Upper lobe of left lung (tissue), 6 donors: ENCODE measurements at regions not wholly inside any gene's neighbourhood (a gene's known extent, or its start where the extent isn't known, plus 50 kb on each side); places are given as distances from the start of the nearest gene placed in this dataset.
A peak's percentile ranks its signal among the peaks of the same experiment; 100 is the strongest.

Experiments used
- ATAC-seq, 2 donors: fragments of 200-7000 bp; cut with Tn5 transposase; one replicate each; pipeline ENCODE4 v1.9.1; 2022; ENCODE audit warnings: mild to moderate bottlenecking in 2 of 2, moderate library complexity in 2 of 2; ENCODE audit not compliant: low FRiP score in 2 of 2
- DNase-seq, 2 donors: peaks; one replicate each; pipeline ENCODE4 v3.0.0-alpha.2; 2019 to 2020
- H3K27ac ChIP-seq, 4 donors: fragments of 200-600 bp; sonication (generic); one replicate each; pipeline ENCODE4 v1.5.1; 2016 to 2019
- H3K27me3 ChIP-seq, 4 donors: fragments of 200-600 bp; sonication (generic); one replicate each; pipeline ENCODE4 v1.5.1; 2017 to 2019
- H3K36me3 ChIP-seq, 4 donors: fragments of 200-600 bp; sonication (generic); one replicate each; pipeline ENCODE4 v1.5.1; 2016 to 2019
- H3K4me1 ChIP-seq, 4 donors: fragments of 200-600 bp; sonication (generic); one replicate each; pipeline ENCODE4 v1.5.1; 2018 to 2019
- H3K4me3 ChIP-seq, 4 donors: fragments of 200-600 bp; sonication (generic); one replicate each; pipeline ENCODE4 v1.5.1; 2017 to 2019; ENCODE audit warnings: mild to moderate bottlenecking in 2 of 4, moderate library complexity in 1 of 4
- H3K9me3 ChIP-seq, 4 donors: fragments of 200-600 bp; sonication (generic); one replicate each; pipeline ENCODE4 v1.5.1; 2018 to 2019
- CTCF ChIP-seq, 6 experiments: fragments of 450-650 bp in 4 of 6; fragments of 200-600 bp in 2 of 6; sonication (generic) in 2 of 6; IDR thresholded peaks; one replicate each; pipeline ENCODE4 v1.5.1; 2016 to 2019; ENCODE audit warnings: antibody characterized with exemption in 6 of 6
- EP300 ChIP-seq, 4 donors: sonication (generic); formaldehyde crosslinking; IDR thresholded peaks; one replicate each; pipeline ENCODE4 v1.5.1; 2017; ENCODE audit warnings: antibody characterized with exemption in 4 of 4, control low read depth in 2 of 4
- POLR2A ChIP-seq, 4 donors: fragments of 450-650 bp; IDR thresholded peaks; one replicate each; pipeline ENCODE4 v1.5.1; 2016 to 2017; ENCODE audit warnings: antibody characterized with exemption in 4 of 4, mild to moderate bottlenecking in 2 of 4
- POLR2AphosphoS5 ChIP-seq, 2 donors: sonication (generic); formaldehyde crosslinking; IDR thresholded peaks; one replicate each; pipeline ENCODE4 v1.5.1; 2017; ENCODE audit warnings: antibody characterized with exemption in 2 of 2
- WGBS, 2 donors: methylation state at CpG; one replicate each; pipeline ENCODE4 v1.1.5; 2017 to 2018; 5-methylcytosine and 5-hydroxymethylcytosine counted together
- donor health status: DM: no; HTN: no; CAD: no; lungs with moderate emphysema.
- donor health status: DM: no; HTN: yes; CAD: no; lungs with severe emphysema.

DNA sequence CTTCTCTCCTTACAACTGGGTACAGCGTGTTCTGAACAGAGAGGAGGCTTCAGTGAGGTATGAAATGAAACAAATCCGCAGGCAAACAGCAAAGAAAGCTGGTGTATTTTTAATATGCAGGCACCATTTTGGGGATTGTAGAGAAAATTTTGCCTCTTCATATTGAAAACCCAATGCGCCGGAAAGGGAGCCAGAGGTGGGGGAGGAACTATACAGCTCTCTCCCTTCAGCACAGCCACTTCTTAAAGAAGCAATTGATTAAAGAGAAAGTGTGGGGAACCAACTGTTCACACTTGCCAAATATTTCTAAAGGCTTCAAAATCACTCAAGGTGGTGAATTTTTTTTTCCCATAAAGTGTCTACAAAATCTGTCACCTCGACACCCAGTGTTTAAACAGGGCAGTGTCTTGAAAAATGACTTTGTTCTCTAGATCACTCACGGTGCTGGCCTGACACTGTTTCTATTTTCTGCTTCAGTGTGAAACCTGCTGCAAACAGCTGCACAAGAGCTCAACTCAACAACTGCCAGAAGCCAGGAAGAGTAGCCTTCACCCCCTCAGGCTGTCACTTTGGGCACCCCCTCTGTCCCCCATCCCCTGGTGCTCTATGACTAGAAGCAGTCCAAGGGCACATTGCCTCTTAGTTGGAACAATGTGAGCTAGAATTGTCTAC, 123.8 kb upstream of the CTTNBP2NL start:
- peaks cover 0 to 2% (median 0%) of the 10 kb centered on the region in 4 donors for H3K9me3 ChIP-seq
- 46 to 54% methylated on average over 6 of the region's 6 CpGs for WGBS, 2 donors
- ATAC-seq: no peak

GRCh38 chr1:112284796-112285195, 111.2 kb upstream of the CTTNBP2NL start:
- Histone ChIP-seq H3K4me1 (no peaks in the 10 kb centered on the region), H3K4me3 (no peak overlapping the region), H3K27me3 (no peaks in the 10 kb centered on the region), H3K27ac (no peak overlapping the region), H3K36me3 (no peaks in the 10 kb centered on the region), H3K9me3 (no peaks in the 10 kb centered on the region)
- DNase-seq: no peak
- ATAC-seq: no peak
- no peak for TF ChIP-seq CTCF (IDR thresholded peaks at IDR 0.05)
- TF ChIP-seq POLR2AphosphoS5 (IDR thresholded peaks at IDR 0.05): no peak
- TF ChIP-seq POLR2A (IDR thresholded peaks at IDR 0.05): no peak
- TF ChIP-seq EP300 (IDR thresholded peaks at IDR 0.05): no peak
- WGBS, 2 donors: 50 to 59% methylated on average over 2 of the region's 2 CpGs

More for the DNA sequence above, 123.8 kb upstream of the CTTNBP2NL start:
- Histone ChIP-seq H3K4me1 (no peaks in the 10 kb centered on the region), H3K27me3 (no peaks in the 10 kb centered on the region), H3K27ac (no peak overlapping the region), H3K36me3 (no peaks in the 10 kb centered on the region), H3K4me3 (no peak overlapping the region)
- no peak for DNase-seq
- TF ChIP-seq POLR2A (IDR thresholded peaks at IDR 0.05) (no peak), POLR2AphosphoS5 (IDR thresholded peaks at IDR 0.05) (no peak), CTCF (IDR thresholded peaks at IDR 0.05) (no peak), EP300 (IDR thresholded peaks at IDR 0.05) (no peak)

DNA sequence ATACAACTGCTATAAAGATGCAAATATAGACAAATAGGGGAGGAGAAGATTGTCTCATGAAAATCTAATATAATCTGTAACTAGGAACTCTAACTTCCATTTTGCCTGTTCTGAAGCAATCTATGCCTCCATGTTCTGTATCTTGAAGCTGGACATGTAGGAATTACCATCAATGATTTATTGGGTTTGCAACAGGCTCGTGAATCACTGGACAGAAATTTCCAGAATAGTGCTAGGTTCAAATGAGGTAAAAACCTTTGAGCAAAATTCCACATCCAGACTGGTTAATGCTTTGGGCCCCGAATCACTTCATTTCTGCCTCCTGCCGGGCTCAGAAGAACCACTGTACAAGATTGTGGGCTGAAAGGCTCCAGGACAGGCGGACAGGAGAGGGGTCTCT, 110.7 kb upstream of the CTTNBP2NL start:
- ATAC-seq: no peak
- no peaks in the 10 kb centered on the region for H3K36me3 ChIP-seq
- DNase-seq: no peak
- H3K4me1 ChIP-seq: no peaks in the 10 kb centered on the region
- H3K9me3 ChIP-seq: no peaks in the 10 kb centered on the region
- H3K27me3 ChIP-seq: no peaks in the 10 kb centered on the region
- WGBS, 2 donors: 75 to 83% methylated on average over 4 of the region's 4 CpGs
- no peak overlapping the region for H3K27ac ChIP-seq
- H3K4me3 ChIP-seq: no peak overlapping the region
- TF ChIP-seq CTCF (IDR thresholded peaks at IDR 0.05): no peak
- no peak for TF ChIP-seq POLR2A (IDR thresholded peaks at IDR 0.05)
- TF ChIP-seq EP300 (IDR thresholded peaks at IDR 0.05): no peak
- no peak for TF ChIP-seq POLR2AphosphoS5 (IDR thresholded peaks at IDR 0.05)

- no peak overlapping the region for H3K4me3 ChIP-seq
- H3K27ac ChIP-seq: no peak overlapping the region
- no peaks in the 10 kb centered on the region for H3K36me3 ChIP-seq
- no peaks in the 10 kb centered on the region for H3K27me3 ChIP-seq
- WGBS, 2 donors: 72 to 77% methylated on average over 3 of the region's 3 CpGs
- TF ChIP-seq EP300 (IDR thresholded peaks at IDR 0.05) (no peak), POLR2AphosphoS5 (IDR thresholded peaks at IDR 0.05) (no peak), POLR2A (IDR thresholded peaks at IDR 0.05) (no peak), CTCF (IDR thresholded peaks at IDR 0.05) (no peak)
- DNase-seq: no peak
- no peak for ATAC-seq
- no peaks in the 10 kb centered on the region for H3K9me3 ChIP-seq
- H3K4me1 ChIP-seq: no peaks in the 10 kb centered on the region
Observed at GRCh38 chr1:112285746-112286145, 110.3 kb upstream of the CTTNBP2NL start.

DNA sequence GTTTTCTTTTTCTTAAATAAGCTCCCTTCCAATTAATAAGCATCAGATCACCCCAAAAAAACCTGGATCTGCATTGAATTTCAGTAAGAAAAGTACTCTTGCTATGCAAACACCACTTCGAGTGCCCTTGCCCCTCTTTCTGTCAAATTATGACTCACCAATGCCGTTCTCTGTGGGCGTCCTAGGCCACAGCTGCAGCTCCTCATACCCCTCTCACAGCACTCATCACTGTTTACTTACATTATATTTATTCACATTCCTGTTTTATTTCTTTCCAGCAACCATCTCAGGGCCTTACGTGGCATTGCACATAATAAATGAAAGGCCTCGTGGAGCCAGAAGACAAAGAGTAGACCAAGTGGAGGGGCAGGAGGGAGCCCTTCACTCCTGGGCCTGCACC, 99.1 kb upstream of the CTTNBP2NL start:
- peak; percentile 36 to 46 for TF ChIP-seq POLR2AphosphoS5 (IDR thresholded peaks at IDR 0.05)
- TF ChIP-seq POLR2A (IDR thresholded peaks at IDR 0.05): no peak
- peak in 1 of 4 donors; percentile 4 for TF ChIP-seq EP300 (IDR thresholded peaks at IDR 0.05)
- no peak for TF ChIP-seq CTCF (IDR thresholded peaks at IDR 0.05)
- Histone ChIP-seq H3K4me3 (no peak overlapping the region), H3K9me3 (no peaks in the 10 kb centered on the region), H3K27ac (no peak overlapping the region), H3K4me1 (peaks cover 0 to 9% (median 0%) of the 10 kb centered on the region in 4 donors), H3K27me3 (no peaks in the 10 kb centered on the region), H3K36me3 (no peaks in the 10 kb centered on the region)
- WGBS, 2 donors: 30 to 43% methylated on average over 5 of the region's 5 CpGs
- ATAC-seq (peak in 1 of 2 donors; percentile 77), DNase-seq (peak in 1 of 2 donors; percentile 68)
